ENCODE measurements at regions not wholly inside any gene's neighbourhood (a gene's known extent, or its start where the extent isn't known, plus 50 kb on each side); places are given as distances from the start of the nearest gene placed in this dataset.

DNA sequence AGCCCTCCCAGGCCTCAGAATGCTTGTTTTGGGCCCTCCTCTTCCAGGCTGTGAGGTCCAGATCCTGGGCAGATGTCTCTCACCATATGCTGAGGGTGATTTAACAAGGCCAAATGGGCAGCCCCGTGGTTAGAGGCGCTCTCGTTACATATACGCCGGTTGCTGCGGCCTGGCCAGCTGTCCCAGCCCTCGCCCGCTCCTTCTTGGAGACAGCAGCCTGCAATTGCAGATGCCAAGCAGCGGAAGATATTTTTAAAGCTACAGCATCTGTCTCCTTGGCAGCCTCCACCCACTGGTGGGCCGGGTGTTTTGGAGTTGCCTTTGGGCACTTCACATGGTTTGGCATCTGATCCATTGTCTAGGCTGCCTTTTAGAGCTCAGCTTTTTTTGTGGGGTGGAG is 178.8 kb upstream of the NFIA start:
- TF ChIP-seq POLR2A (IDR thresholded peaks at IDR 0.05) = no peak
- TF ChIP-seq, protein P1, sequence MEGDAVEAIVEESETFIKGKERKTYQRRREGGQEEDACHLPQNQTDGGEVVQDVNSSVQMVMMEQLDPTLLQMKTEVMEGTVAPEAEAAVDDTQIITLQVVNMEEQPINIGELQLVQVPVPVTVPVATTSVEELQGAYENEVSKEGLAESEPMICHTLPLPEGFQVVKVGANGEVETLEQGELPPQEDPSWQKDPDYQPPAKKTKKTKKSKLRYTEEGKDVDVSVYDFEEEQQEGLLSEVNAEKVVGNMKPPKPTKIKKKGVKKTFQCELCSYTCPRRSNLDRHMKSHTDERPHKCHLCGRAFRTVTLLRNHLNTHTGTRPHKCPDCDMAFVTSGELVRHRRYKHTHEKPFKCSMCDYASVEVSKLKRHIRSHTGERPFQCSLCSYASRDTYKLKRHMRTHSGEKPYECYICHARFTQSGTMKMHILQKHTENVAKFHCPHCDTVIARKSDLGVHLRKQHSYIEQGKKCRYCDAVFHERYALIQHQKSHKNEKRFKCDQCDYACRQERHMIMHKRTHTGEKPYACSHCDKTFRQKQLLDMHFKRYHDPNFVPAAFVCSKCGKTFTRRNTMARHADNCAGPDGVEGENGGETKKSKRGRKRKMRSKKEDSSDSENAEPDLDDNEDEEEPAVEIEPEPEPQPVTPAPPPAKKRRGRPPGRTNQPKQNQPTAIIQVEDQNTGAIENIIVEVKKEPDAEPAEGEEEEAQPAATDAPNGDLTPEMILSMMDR (IDR thresholded peaks at IDR 0.05) = no peak
- no peak for TF ChIP-seq POLR2AphosphoS5 (IDR thresholded peaks at IDR 0.05)

Measured in suprapubic skin (tissue), 4 donors.